ENCODE measurements at regions not wholly inside any gene's neighbourhood (a gene's known extent, or its start where the extent isn't known, plus 50 kb on each side); places are given as distances from the start of the nearest gene placed in this dataset.
"Not testable (repeated sequence)": the region's sequence is repeated elsewhere in the genome, so short reads cannot be mapped to it uniquely, and the experiment has no call there.

DNA sequence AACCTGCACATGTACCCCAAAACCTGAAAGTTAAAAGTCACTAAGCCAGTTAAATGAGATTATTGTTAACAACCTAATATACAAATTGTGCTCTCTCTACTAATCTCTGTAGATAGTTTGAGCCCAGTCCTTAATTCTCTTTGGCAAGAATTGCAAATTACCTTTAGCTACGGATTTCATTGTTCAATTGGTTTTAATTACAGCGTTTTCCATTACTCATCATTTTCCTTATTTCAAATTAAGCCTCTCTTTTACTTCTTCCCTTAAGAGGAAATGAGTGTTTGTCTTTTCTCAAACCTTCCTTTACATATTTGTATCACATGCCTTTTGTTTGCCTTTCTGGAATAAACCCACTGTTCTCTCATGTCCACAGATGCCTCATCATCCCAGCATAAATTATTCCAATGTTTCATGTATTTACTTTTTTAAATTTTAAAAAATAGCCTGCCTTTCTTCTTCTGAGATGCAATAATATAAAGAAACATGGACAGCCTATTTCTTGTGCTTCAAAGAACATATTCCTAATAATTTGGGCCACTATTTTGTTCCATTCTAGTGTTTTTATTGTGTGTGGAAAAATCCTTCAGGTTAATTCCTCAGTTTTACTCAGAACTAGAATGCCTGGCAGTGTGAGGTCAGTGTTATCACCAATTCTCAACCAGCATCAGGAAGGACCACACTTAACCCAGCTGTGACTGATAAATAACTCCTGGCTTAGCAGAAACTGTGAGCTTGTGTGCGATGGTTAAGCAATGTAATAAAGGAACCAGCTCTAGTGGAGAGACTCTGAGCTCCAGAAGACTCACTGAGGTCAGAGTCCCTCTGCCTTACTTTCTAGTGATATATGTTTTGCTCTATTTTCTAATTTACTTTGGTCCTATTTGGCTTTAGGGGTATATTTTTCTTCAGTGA lies 600.5 kb downstream of the LTN1 start:
- no peak for DNase-seq

DNA sequence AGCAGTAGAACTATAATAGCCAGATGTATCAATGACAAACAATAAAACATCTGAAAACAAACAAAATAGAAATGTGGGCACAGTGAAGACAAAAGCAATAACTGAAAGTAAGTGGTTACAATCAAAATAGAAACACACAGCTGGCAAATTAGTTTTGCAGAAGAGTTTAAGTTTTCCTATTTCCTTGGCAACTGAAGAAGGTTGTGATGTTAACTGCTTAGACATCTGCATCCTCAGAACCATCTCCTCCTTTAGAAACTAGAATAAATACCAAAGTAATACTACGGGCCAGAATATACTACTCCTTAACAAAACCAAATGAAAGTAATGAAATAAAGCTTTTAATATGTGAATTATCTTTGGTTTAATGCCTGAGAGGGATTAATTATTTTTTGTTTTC lies 605.5 kb downstream of the LTN1 start:
- no peak for DNase-seq

DNA sequence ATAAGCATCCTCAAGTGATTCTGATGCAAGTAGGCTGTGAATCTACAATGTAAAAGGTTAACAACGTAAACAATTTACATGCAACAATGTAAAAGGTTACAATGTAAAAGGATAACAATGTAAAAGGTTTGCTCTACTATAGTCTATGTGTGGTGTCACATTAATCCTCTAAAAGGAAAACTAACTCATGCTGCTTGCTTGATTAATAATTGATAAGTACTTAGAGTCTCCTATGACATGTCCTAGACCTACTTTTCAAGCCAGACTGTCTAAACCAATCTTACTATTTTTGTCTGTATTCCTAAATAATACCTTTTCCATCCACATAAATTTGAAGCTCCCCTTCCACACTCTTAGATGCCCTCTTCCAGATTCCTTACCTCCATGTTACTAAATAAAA lies 606.8 kb downstream of the LTN1 start:
- DNase-seq: no peak

DNA sequence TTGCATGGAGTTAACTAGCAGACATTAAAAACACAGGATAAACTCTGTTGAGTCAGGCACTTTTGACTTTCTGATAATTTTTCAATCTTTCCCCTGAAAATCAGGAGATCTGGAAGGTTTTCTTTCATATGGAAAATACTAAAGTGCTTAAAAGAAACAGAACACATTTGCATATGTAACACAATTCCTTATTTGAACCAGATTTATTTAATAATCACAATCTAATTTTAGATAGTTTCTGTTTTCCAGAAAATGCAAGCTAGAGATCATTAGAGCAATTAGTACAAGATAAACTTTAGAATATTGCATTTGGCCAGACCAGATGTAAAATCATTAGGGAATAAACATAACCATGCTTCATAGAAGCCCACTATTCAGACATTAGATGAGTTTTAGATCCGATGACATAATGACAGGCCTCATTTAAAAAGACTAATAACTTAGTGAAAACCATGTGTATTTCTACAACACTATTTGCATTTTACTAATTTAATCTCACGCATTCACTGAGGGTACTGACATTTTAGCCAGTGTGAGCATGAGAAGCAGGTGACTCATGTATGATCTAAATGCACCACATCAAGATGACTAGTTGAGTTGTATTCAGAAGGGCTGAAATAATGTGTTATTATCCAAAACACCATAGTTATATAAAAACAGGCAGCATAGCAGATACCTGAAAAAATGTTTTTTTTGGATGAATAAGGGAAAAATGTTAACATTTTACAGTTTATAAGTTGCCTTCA lies 611.5 kb downstream of the LTN1 start:
- not testable (repeated sequence) for DNase-seq

DNA sequence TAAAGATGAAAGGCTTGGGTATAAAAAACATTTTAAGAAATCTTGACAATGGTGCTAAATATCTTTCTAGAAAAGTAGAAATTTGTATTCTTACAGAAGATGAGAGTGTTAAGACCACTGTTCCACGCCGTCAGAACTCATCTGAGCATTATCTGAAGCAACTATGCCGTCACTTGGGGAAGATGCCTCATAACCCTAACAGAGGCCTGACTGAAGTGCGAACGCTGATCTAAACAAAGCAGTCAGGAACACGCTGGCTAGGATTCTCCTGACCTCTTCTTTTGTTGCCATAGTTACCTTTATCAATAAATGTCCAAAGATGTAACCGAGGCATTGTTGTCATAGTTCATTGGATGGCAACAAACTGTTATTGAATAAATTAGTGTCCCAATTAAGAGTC lies 612.4 kb downstream of the LTN1 start:
- DNase-seq: no peak

DNA sequence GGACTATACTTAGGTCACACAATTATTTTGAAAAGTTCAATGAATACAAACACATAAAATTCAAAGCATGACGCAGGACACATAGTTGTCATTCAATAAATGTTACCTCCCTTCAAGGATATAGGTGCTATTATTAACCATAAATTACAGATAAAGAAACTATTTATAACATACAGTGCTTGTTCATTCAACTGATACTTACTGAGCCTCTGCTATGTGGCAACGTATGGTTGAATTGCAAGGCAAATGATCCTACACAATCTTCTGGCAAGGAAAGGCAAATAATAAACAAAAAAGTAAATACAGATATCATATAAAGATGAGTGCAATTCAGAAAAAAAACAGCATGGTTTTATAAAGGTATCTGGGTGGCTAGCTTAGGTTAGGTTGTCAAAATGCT lies 614.7 kb downstream of the LTN1 start:
- no peak for DNase-seq

DNA sequence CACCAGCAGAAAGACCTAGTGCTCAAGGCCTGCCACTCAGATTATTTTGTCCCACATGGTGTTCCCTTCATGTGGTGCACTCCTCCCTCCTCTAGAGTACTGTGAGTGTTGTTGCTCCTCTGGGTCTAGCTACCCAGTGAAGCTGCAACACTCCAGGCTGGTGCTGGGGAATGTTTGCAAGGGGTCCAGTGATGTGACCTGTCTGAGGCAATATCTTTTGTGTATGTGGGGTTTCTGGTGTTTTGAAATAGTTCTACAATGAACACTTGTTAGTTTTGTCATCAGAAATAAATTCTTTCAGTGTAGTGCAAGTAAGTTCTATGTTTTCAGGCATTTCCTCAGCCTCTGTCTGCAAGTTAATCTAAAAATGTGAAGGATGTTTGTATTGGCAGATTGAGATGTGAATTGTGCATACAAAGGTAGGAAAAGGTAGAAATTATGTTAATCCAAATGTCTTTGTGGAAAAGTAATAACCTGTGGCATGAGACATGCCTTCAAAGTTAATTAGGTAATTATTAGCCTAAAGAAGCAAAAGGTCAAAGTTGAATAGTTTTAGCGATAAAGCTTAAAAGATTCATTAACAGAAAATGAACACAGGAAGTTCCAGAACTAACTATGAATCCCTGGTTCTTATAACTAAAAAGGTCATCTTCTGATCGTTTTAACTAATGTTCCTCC lies 616.8 kb downstream of the LTN1 start:
- no peak for DNase-seq

DNA sequence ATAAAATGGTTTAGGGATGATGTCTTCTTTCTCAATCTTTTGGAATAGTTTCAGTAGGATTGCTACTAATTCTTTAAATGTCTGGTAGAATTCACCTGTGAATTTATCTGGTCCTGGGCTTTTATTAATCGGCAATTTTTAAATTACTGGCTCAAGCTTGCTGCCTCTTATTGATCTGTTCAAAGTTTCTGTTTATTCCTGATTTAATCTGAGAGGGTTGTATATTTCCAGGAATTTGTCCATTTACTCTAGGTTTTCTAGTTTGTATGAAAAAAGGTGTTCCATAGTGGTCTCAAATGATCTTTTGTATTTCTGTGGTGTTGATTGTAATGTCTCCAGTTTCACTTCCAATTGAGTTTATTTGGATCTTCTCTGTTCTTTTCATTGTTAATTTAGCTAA lies 617.8 kb downstream of the LTN1 start:
- no peak for DNase-seq

DNA sequence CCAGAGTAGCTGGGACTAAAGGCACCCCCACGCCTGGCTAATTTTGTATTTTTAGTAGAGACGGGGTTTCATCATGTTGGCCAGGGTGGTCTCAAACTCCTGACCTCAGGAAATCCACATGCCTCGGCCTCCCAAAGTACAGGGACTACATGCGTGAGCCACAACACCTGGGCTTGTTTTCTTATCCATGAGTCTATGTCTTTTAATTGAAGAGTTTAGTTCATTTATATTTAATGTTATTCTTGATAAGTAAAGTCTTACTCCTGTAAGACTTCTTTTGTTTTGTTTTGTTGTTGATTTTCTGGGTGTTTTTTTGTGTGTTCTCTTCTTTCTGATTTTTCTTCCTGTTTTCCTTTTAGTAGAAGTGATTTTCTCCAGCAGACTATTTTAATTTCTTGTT lies 621.0 kb downstream of the LTN1 start:
- DNase-seq: no peak

DNA sequence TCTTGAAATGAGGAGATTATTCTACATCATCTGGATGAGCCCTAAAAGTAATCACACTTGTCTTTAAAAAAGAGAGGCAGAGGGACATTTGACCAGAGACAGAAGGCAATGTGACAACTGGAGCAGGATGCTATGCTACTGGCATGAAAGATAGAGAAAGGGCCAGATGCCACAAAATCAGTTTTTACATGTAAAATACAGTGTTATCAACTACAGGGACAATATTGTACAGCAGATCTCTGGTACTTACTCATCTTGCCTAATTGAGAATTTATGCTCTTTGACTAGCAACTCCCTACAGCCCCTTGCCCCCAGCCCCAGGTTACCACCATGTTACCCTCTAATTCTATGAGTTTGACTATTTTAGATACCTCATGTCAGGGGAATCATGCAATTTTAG lies 633.4 kb downstream of the LTN1 start:
- no peak for DNase-seq

DNA sequence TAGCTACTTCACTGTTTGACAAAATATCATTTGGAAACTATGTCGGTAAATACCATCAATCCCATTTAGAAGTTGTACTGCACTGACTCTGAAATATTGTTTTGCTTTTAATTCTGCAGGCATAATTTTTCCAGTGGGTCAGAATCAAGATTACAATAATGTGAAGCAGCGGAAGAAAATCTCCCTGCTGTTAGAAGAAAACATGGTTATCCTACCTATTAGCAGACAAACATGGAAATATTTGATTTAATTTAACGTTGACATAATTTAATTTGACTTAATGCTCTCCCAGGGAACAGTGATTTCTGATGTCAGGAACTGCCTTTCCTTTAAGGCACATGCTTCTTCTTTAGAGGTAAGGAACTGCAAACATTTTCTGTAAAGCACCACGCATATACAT lies 634.0 kb downstream of the LTN1 start:
- DNase-seq: no peak

DNA sequence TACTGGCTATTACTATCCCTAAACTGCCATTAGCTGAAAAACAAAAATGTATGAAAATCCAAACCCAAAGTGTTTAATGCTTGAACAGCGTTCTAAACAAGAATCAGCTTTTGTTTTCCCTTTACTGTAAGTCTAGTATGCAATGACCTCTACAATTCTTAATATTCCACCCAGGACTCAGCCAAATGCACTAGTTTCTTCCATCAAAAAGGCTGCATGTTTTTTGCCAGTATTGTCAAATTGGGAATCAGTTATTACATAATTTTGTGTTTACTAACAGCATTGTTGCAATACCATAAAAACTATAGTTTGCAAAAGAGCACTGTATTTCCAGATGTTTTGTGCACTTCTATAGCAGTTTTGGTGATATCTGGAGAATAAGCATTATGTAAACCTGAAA lies 634.5 kb downstream of the LTN1 start:
- no peak for DNase-seq

DNA sequence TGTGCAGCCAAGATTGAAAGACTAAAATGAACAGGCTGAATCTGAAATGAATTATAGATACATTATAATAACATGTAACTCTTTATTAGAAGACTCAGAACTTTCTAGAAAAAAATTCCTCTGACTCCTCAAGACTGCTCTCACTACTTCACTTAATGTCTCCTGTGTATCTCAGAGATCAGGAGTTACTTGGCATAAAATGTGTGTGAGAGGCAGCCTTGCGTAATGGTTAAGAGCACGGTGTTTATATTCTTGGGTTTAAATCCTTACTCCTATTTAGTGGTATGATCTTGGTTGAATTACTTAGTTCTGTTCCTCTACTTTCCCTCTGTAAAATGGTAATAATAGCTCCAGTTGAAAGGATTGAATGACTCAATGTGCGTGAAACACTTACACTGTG lies 634.9 kb downstream of the LTN1 start:
- no peak for DNase-seq

DNA sequence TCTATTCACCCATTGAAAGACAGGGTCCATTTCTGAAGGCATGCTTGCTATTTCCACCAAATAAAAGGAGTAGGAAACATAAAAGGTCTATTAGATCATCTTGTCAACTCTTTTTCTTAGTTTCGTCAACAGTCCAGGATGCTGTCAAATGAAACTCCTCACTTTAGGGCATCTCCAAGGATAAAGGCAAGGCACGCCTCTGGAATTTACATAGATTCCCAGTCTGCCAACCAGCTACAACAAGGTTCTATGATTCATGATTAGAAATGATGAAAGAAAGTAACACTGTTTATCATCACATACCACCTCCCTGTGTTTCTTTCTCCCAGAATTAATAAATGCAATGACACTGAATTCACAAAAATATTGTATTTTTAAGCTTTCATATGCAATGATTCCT lies 636.3 kb downstream of the LTN1 start:
- DNase-seq: no peak

DNA sequence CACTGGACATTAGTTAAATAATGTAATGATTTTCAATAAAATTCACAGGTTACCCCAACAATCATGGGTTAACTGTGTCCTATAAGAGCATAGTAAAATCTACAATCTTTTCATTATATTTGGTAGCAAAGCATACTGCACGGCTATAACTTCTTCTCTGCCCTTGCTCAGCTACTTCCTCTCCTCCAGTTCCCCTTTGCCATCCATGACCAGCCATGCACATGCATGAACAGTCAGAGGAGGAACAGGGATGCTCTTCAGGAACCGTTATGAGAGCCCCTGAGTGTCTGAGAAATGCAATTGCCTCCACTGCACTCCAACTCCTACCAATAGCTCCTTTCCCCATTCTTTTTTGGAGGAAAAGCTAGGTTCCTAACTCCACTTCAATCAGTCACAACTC lies 646.7 kb downstream of the LTN1 start:
- peak in 1 of 2 donors; percentile 3 for DNase-seq

DNA sequence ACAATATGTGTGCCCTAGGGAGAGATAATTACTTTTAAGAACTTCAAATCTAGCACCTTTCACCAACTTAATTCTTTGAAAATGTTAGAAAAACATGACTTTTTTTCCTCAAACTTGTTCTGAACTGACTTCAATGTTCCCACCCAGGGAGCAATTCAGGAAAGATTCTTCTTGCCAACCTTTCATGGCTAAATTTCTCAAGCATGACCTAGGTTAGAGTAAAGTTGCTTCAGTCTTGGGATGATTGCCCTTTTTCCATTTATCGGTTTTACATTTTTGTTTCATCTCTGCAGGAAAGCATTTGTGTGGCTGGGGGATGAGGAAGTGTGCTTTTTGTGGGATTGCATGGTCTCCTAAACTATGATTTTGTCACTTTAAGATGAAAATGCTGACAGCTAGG lies 647.7 kb downstream of the LTN1 start:
- no peak for DNase-seq

DNA sequence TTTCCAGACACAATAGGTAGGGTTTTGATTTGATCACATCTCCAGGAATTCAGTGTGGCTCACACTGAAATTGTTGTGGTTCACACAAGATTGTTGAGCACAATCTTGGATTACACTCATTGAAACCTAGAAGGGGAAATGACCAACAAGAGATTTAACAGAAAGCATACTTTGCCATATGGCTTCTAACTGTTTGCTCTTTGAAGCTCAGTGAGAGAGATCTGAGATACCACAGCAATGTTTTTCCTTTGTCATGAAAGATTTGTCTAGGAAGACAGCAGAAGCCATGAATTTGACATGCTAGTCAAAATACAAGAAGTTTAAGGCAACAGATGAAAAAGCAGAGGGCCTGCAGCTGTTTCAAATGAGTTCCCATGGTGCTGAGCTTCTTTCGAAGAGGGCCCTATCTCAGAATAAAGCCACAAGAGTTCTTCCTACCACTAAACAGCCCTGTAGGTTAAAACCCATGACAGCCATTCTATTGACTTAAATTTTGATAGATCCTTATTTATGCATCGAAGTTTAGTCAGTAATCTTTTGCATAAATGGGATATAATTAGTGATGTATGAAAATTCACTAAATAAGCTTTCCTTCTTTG lies 650.4 kb downstream of the LTN1 start:
- no peak for DNase-seq

DNA sequence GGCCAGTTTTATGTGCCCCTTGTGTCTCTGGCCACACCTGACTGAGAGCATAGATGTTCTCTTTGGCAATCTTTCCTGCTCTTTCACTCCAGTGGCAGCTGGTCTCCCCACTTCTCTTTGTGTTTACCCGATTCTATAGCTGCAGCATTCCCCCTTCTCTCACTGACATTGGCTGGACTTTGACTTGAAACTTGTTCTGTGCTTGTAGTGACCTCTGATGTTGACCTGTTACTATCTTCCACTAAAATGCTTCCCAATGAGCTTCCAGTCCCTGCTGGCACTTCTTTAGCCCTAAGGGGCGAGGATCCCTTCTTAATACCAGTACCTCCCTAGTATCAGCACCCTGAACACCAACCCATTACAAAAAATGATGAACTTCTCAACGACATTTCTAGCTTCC lies 653.3 kb downstream of the LTN1 start:
- no peak for DNase-seq

DNA sequence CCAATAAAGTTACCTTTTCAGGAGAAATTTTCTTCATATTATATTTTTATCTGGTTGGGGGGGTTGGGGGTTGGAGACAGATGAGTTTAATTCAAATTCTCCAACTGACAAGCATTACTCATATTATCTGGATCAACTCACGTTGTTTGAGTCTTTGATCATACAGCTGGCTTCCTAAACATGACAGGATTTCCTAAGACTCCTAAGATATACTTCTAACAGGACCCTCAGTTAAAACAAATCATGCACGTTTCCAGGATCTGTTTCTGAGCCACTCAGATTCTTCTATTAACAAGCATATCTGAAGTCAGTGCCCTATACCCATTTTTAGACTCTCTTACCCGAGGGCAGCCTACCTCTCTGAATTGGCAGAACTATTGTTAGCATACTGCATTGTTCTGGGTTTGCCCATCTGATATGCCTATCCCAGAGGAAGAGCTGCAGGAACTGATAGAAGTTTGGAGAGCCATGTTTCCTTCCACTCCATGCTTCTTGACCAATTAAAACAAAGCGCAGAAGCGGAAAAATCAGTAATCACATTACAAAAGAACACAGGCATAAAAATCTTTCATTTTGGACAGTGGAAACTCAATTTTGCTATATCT lies 653.9 kb downstream of the LTN1 start:
- no peak for DNase-seq

DNA sequence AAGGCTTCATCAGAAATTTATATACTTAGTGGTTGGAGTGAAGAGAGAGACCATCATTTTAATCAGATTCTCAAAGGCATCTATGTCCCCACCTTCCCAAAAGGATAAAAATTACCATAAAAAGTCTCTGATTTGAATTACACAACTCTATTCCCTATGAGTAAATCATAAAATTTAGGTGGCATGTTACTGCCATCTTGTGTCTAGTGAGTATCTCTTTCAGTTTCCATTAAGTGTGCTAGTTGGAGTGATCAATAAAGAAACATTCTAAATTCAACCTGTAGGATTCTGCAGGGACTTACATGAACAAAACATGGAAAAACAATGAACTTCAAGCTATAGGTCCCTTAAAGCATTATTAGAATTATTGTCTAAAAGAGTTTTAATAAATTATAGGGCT lies 655.4 kb downstream of the LTN1 start:
- no peak for DNase-seq

DNA sequence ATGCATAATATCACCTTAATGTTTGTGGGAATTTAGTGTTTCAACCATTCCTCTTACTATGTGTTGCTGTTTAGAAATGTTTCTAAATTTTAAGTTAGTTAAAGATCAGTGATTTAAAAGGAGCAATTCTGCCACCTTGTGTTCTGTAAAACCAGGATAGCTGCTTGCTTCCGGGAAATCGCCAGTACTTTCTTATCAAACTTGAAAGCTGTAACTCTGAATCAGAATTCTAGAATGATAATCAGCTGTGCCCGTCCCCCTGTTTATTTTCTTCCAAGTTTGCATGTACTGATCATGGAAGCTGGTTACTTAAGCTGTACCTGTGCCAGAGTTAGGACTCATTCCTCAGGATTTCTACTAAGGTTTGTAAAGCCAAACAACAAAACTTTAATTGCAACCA lies 656.4 kb downstream of the LTN1 start:
- no peak for DNase-seq

DNA sequence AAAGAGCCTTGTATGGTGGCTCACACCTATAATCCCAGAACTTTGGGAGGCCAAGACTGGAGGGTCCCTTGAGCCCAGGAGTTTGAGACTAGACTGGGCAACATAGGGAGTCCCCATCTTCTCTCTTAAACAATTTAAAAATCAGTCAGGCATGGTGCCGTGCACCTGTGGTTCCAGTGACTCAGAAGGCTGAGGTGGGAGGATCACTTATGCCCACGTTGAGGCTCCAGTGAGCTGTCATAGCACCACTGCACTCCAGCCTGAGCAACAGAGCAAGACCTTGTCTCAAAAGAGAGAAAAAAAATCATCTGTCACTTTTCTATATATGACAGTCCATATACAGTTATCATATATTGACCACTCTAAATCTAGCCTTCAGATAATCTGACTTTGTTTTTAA lies 658.3 kb downstream of the LTN1 start:
- no peak for DNase-seq

DNA sequence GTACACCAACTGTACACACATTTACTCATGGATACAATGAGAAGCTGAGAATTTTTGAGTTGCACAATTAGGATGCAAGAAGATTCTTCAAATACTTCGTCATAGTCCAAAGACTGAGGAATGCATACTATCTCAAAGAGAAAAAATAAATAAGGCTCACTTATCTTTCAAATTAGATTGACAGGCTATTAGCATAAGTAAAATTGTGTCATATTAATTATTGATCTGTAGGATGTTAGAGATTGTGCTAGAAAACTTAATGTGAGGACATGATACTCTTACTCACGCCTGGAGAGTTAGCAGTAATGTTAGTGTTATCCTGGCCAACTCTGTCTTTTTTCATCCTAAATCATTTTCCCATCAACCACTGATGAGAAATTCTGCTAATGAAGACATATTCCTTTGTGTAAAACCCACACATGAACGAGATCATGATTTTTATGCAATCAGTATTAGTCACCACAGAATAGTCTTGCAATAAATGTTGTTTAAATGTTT lies 659.0 kb downstream of the LTN1 start:
- DNase-seq: no peak
